AG09309 (cell line): ENCODE measurements at regions not wholly inside any gene's neighbourhood (a gene's known extent, or its start where the extent isn't known, plus 50 kb on each side); places are given as distances from the start of the nearest gene placed in this dataset.

ENCODE experiments used
- DNase-seq: peaks from one replicate; pipeline ENCODE4 v3.0.0-alpha.2; 2010; ENCODE audit warnings: low read depth
- H3K4me3 ChIP-seq: 2 replicates; pipeline ENCODE4 v1.5.1; 2011; ENCODE audit warnings: mild to moderate bottlenecking, low read depth, low read length, moderate library complexity; ENCODE audit not compliant: control insufficient read depth
- TF ChIP-seq, protein P1 (sequence below): IDR thresholded peaks from 2 replicates; pipeline ENCODE4 v1.5.1; 2011; ENCODE audit warnings: mild to moderate bottlenecking, low read depth, low read length, inconsistent platforms; ENCODE audit not compliant: insufficient read depth, control insufficient read depth; ENCODE audit errors: missing control alignments

DNA sequence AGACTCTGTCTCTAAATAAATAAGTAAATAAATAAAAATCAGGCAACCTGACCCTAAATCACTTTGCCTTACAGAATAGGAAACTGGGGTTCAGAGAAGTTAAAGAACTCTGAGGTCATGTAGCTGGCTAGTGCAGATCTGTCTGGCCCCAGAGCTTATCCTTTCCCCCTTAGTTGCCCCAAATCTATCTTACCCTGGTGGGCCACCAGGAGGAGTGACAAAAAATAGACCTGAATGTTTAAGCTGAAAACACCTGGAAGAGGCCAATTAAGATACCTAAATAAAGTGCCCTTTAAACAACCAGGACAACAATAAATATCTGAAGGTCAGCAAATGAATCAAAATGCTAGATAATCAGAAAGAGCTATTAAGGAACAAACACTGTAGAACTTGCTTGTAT is 59.7 kb downstream of the TEX35 start:
- TF ChIP-seq, protein P1, sequence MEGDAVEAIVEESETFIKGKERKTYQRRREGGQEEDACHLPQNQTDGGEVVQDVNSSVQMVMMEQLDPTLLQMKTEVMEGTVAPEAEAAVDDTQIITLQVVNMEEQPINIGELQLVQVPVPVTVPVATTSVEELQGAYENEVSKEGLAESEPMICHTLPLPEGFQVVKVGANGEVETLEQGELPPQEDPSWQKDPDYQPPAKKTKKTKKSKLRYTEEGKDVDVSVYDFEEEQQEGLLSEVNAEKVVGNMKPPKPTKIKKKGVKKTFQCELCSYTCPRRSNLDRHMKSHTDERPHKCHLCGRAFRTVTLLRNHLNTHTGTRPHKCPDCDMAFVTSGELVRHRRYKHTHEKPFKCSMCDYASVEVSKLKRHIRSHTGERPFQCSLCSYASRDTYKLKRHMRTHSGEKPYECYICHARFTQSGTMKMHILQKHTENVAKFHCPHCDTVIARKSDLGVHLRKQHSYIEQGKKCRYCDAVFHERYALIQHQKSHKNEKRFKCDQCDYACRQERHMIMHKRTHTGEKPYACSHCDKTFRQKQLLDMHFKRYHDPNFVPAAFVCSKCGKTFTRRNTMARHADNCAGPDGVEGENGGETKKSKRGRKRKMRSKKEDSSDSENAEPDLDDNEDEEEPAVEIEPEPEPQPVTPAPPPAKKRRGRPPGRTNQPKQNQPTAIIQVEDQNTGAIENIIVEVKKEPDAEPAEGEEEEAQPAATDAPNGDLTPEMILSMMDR, result no peak
- no peak overlapping the region for H3K4me3 ChIP-seq
- DNase-seq, result no peak

DNA sequence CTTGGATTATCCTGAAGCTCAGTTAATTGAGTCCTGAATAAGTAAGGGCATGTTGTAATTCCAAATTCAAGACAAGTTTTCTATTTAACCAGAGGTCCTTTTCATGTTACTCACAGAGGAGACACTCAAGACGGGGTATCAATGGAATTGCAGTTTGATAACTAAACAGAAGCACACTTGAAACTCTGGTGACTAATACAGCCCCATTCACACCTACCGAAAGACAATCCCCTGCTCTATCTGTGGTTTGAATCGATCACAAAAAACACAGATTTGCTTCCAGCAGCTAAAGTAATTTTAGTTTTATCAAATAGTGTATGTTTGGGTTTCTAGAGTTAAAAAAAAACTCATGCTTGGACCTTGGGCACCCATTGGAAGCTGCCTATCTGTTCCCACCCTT is 60.4 kb downstream of the TEX35 start:
- TF ChIP-seq, protein P1, result no peak
- DNase-seq, result no peak
- H3K4me3 ChIP-seq, result no peak overlapping the region

DNA sequence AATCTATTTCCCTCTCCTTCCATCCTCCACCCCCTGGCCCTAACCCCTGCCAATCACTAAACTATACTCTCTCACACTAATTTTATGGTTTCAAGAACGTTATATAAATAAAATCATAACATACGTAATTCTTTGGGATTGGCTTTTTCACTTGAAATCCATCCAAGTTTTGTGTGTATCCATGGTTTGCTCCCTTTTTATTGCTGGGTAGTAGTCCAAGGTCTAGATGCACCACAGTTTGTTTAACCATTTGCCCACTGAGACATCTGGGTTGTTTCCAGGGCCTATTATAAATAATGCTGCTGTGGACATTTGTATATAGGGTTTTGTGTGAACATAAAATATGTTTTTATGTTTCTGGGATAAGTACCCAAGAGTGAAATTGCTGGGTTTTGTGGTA is 61.4 kb downstream of the TEX35 start:
- TF ChIP-seq, protein P1, result no peak
- no peak for DNase-seq
- no peak overlapping the region for H3K4me3 ChIP-seq

DNA sequence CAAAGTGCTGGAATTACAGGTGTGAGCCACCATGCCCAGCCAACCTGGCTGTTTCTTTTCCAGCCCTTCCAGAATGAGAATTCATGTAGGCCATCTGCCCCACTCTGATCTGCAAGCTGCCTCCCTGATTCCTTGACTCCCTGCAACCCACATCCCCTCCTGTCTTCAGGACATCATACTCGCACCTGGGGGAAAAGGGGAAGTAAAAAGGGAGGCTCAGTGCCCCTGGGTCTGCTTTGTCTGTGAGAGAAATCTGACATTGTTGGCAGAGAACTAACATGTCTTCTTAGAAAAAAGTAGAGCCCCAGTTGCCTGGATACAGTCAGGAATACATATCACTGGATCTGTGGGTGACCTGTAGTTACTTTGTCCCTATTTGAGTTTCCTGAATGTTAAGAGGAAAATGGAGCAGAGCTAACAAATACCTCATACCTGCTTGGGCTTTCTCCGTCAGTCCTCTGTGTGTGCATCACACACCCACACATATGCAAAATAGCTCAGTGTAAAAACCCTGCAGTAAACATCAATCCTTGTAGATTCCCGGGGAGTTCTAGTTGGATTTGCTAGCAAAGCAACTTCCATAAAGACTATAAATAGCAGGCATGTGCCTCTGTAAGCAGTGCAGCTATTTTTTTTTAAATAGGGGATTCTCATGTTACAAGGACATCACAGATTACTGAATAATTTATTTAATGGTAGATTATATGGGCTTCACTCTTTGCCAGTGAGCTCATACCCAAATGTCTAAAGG is 62.9 kb downstream of the TEX35 start:
- TF ChIP-seq, protein P1, result no peak
- DNase-seq, result no peak
- no peak overlapping the region for H3K4me3 ChIP-seq

DNA sequence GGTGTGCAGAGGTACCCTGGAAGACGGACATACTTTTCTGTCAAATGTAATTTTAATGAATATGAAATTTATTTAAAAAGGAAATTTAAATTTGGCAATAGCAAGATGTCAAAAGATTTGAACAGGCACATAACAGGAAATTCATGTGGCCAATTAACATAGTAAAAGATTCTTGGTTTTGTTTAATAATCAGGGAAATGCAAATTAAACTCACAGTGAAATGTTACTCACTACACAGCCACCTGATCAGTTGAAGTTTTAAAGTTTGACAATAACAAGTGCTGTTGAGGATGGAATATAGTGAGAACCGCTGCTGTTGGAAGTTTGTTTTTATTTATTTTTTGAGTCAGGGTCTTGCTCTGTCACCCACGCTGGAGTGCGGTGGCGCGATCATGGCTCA is 63.9 kb downstream of the TEX35 start:
- no peak for DNase-seq
- no peak overlapping the region for H3K4me3 ChIP-seq
- TF ChIP-seq, protein P1, result no peak

DNA sequence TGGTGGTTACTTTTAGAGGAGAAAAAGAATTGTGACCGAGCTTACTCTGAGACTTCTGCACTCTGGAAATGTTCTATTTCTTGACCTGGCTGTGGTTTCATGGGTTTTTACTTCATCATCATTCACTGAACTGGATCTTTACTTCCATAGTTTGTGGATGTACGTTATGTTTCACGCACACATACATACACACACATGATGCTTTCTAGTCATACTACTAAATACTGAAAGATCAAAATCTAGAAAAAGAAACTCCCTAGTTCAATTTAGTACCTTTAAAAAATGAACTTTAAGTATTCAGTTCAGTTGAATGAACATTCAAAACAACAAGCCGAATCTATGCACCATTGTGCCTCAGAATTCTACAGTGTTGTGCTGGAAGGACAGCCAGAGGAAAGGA is 65.0 kb downstream of the TEX35 start:
- TF ChIP-seq, protein P1, result no peak
- DNase-seq, result no peak
- H3K4me3 ChIP-seq, result no peak overlapping the region
